Pulmonary artery endothelial cell (primary cell): ENCODE measurements at regions not wholly inside any gene's neighbourhood (a gene's known extent, or its start where the extent isn't known, plus 50 kb on each side); places are given as distances from the start of the nearest gene placed in this dataset.
"Not testable (repeated sequence)": the region's sequence is repeated elsewhere in the genome, so short reads cannot be mapped to it uniquely, and the experiment has no call there.

ENCODE experiments used
- DNase-seq: peaks from one replicate; pipeline ENCODE4 v3.0.0-alpha.2; 2011; ENCODE audit warnings: low read depth, low spot score

- DNase-seq = no peak
Observed at GRCh38 chr4:159547645-159548308, 444.9 kb downstream of the RAPGEF2 start.

- DNase-seq = no peak
Observed at GRCh38 chr4:159549098-159549518, 446.2 kb downstream of the RAPGEF2 start.

DNA sequence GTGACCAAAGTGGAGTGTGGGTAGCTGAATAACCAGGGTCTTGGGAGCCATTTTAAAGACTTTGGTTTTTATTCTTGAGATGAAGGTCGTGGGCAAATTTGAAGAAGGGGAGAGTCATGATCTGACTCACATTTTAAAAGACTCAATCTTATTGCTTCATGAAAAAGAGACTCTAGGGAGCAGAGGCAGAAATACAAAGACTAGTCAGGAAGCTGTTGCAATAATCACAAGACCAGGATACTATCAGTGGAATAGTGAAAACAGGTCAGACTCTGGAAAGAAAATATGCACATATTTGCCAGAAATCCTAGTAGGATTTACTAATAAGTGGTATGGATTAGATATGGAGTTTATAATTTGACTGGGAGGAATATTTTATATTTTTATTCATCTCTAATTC lies 448.4 kb downstream of the RAPGEF2 start:
- no peak for DNase-seq

- no peak for DNase-seq
Observed at GRCh38 chr4:159552979-159553768, 450.3 kb downstream of the RAPGEF2 start.

GRCh38 chr4:159555873-159556272 lies 453.0 kb downstream of the RAPGEF2 start:
- DNase-seq = no peak

DNA sequence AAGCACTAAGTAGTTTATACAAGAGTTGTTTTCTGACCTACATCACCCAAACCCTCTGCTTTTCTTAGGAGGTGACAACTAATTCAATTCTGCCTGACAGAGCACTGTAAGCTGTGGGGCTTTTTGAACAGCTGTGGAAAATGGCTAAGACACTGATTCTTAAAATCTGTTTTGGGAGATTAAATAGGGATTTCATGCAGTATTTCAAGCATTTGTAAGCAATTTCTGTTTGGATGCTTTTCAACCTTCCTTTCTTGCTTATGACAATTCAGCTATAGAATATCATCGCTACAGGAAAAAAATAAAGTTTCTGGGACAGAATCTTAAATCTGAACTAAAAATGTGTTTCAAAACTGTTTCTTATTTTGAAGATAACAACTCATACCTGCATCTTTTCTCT lies 459.5 kb downstream of the RAPGEF2 start:
- DNase-seq = no peak

DNA sequence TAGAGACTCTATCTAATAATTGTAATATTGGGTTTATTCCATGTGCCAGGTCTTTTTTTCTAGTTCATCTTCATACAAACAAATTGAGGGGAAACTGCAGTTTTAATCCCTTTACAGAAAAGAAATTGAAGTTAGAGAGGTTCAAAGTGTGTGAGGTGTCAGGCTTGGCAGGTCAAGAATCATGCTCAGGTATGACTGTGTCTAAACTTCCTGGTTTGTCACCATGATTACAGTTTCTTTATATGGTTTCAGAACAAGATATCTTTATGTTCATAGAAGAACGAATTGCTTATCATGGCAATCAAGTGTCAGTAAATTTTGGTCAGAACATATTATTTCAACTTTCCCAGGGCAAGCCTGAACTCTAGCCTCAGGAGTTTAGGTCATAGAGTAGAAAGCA lies 460.4 kb downstream of the RAPGEF2 start:
- DNase-seq = no peak

- no peak for DNase-seq
Observed at GRCh38 chr4:159564615-159565014, 461.7 kb downstream of the RAPGEF2 start.

DNA sequence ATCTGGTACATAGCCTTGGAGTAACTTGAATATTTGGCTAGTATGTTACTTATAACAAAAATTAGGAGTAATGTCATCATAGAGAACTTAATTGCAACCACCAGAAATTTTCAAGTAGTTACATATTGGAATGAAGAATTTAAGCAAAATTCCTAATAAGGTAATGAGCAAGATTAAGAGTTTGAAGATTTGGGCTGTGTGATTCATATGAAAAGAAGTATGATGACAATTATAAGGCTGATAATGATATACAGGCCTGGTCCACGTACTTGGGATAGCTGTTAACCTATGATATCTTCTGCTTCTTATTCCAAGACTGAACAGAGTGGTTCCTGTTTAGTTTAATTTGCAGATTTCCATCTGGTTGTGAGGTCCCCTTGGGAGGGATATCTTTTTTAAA lies 463.9 kb downstream of the RAPGEF2 start:
- DNase-seq = no peak

DNA sequence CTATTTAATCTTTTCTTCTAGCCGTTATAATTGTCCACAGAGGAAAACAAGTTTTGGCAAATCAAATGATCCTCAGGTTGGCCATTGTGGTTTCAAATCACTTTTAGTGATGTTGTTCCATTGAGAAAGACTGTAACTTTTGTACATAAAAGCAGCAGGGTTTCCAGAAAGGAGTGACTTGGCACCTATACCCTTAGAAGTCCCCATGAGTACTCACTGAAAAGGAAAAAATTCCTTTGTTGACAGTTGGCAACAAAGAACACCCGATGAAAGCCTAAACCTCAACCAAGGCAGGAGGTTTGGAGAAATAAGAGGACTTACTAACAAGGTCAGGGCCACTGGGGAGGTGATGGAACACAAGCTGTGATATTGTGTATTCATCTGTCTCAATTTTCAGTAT lies 474.4 kb downstream of the RAPGEF2 start:
- DNase-seq = no peak

DNA sequence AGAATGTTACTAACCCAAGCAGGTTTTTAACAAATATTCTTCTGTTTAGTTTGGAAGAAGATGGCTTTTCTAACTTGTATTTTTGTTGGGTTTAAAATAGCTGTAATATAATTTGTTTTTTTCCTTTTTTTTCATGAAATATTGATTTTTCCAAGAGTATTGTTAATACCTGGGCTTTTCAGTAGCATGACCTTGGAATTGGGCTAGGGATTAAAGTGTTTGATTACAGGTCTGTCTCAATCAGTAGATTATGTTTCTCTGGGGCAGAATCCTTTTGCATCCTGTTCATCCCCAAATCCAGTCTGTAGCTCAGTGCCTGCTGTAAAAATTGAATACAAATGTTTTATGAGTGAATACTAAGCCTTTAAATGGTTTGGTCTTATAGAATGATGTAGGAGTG lies 479.8 kb downstream of the RAPGEF2 start:
- DNase-seq = no peak

DNA sequence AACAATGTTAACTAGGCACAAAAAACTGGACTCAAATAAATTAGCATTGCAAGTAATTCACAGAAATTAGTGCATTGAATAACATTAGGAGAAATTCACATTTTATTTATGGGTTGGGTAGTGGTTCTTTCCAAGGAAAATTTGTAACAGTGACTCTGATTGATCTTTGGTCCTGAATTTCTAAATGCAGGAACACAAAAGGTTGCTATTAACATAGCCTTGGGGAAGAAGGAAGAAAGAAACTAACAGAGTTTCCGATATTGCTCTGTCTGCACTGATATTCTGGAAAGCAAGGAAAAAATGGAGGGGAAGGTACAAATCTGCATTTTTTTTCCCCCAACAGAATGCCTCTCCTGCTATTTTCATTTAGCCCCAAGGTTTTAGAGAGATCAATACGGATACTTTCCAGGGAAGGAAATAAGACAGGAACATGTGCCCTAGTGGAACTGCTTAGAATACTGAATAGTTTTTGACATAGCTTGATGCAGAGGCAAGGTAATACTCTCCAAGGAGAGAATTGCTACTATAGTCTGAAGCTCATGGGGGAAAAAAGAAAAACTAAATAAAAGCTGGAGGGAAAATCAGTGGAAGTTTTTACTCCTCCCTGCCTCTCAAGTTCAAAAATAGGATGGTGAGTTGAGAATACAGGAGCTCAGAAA lies 490.1 kb downstream of the RAPGEF2 start:
- no peak for DNase-seq

DNA sequence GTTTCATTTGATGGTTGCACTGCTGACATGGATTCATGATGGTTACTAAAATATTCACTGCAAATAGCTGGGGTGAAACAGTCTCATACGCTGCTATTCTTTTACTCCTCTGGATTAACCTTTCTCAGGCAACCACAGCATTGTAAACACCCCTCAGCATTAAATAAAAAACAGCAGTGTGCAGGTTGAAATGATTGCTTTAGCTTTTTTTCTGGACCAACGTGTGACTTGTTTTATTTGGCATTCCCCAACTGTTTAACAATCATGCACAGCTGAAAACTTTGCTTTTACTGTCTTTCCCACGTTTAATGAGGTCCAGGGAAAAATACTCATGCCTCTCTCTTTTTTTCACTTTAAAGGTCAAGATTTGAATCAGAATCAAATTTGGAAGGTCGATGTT lies 490.8 kb downstream of the RAPGEF2 start:
- no peak for DNase-seq

- no peak for DNase-seq
Observed at GRCh38 chr4:159594576-159594975, 491.7 kb downstream of the RAPGEF2 start.

GRCh38 chr4:159595101-159595500 lies 492.2 kb downstream of the RAPGEF2 start:
- DNase-seq = not testable (repeated sequence)

GRCh38 chr4:159598602-159599001 lies 495.7 kb downstream of the RAPGEF2 start:
- DNase-seq = no peak

DNA sequence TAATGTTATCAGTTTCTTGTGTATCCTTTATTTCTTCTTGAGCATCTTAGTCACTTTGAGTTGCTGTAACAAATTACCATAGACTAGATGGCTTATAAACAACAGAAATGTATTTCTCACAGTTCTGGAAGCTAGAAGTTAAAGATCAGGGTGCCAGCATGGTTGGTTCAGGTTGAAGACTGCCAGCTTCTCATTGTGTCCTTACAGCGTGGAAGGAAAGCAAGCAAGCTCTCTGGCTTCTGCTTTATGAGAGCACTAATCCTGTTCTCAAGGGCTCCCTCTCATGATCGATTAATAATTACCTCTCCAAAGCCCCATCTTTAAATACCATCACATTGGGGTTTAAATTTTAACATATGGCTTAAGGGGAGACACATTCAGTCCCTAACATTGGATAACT lies 497.2 kb downstream of the RAPGEF2 start:
- DNase-seq = no peak

DNA sequence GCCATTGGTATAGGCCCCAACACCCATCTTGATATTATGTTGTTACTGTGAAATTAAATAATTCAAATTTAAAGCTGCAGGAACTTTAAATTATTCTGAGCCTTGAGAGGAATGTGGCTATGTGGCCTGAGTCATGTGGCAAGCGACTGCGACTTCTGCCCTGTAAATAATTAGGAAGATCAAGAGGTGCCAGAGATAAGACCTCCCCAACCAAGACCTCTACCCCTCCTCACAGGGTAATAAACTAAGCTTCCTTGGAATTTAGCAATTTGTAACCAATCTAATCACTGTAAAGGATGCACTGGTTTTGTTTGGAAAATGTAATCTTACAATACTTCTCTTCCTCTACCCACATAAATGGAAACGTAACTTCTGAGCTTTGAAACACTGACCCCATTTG lies 501.9 kb downstream of the RAPGEF2 start:
- no peak for DNase-seq

GRCh38 chr4:159606835-159607234 lies 504.0 kb downstream of the RAPGEF2 start:
- no peak for DNase-seq

DNA sequence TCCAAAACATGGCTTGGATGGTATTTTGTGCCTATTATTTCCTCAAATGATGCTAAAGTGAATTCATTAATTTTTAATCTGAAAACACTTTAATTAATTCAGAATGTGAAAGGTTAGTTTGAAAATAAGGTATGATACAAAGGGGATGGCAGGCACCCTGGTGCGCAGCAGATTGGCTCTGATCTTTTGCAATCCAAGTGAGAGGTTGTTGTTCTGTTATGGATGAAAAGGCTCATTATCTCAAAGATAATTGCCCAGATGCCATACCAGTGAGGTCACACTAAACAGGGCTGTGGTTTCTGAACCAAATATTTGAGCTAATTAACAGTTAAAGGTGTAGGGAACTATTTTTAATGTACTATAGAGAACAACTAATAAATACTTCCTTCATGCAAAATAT lies 504.9 kb downstream of the RAPGEF2 start:
- no peak for DNase-seq

DNA sequence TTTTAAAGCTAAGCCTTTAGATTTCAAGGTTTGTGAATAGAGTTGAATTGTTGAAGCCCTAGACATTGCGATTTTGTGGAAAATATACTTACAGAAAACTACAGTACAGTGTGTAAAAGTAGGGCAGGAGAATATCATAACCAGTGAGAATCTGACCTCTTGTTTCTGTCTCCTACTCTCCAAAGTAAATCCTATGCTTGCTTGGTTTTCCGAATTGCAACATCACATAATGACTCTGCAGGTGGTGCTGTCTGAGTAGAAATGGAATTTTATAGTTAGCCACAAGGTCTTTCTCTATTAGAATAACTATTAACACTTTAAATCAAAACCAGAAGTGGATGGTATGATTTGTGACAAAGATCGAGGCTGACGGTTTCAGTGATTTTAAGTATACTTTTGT lies 505.6 kb downstream of the RAPGEF2 start:
- DNase-seq = no peak

DNA sequence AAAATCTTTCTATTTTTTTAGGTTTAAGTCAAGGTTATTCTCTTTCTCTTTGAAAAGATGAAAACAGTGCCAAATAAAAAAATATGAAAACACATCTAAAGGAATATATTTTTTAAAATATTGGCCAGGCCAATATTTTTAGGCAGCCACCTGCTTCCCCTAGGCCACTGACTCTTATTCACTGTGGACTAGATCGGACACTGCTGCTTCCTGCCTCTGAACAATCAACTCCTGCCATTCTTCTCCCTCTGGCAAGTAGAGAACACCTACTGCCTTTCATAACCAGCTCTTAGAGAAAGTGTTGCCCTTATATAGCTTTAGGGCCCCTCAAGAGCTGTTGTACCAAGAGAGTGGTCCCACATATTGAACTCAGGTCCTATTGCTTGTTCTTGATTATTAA lies 529.2 kb downstream of the RAPGEF2 start:
- DNase-seq = no peak
